ENCODE measurements at regions not wholly inside any gene's neighbourhood (a gene's known extent, or its start where the extent isn't known, plus 50 kb on each side); places are given as distances from the start of the nearest gene placed in this dataset.

- TF ChIP-seq CTCF (IDR thresholded peaks at IDR 0.05): no peak
- no peak for TF ChIP-seq POLR2A (IDR thresholded peaks at IDR 0.05)
These were observed 2284.8 kb downstream of the ARAP2 start for GRCh38 chr4:33959519-33959918.

All from adrenal gland (tissue), 5 donors.